ENCODE measurements at regions not wholly inside any gene's neighbourhood (a gene's known extent, or its start where the extent isn't known, plus 50 kb on each side); places are given as distances from the start of the nearest gene placed in this dataset.

DNA sequence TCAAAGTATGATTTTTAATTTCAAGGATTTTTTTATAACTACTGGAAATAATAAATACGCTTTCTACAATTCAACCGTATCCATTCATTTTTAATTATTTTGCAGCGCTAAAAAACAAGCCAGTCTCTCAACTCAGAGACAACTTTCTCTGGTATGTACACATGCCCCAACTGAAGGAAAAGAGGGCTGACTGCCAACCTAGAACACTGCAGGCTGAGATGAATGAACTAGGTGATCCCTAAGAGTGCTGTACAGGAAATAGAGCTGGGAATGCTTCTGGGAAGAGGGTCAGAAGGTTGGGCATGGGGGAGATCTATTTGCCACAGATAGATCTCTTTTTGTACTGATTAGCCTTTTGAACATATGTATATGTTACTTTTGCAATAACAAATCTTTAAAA is 460.1 kb downstream of the NR4A2 start:
- no peak overlapping the region for H3K4me3 Mint-ChIP-seq (ENCODE audit: unreplicated experiment)
- Histone ChIP-seq H3K4me2 (ENCODE audit: low read length) (no peak overlapping the region), H4K20me1 (ENCODE audit: insufficient read depth, low read length) (no peaks in the 10 kb centered on the region), H3K4me3 (ENCODE audit: insufficient read depth, low read depth, low read length) (no peak overlapping the region), H3K27me3 (ENCODE audit: insufficient read depth, low read length) (no peaks in the 10 kb centered on the region), H3K79me2 (ENCODE audit: insufficient read depth, low read length) (no peaks in the 10 kb centered on the region), H3K4me1 (ENCODE audit: insufficient read depth, low read length) (no peaks in the 10 kb centered on the region), H3K9ac (ENCODE audit: low read length) (no peak overlapping the region), H3K36me3 (ENCODE audit: insufficient read depth, low read length) (no peaks in the 10 kb centered on the region), H3K9me3 (ENCODE audit: insufficient read depth, low read depth, low read length) (no peaks in the 10 kb centered on the region), H3K27ac (ENCODE audit: low read depth, low read length) (no peak overlapping the region), H2AFZ (ENCODE audit: low read depth, low read length) (no peak overlapping the region)
- H3K27me3 Mint-ChIP-seq (ENCODE audit: low read depth, unreplicated experiment) = no peaks in the 10 kb centered on the region
- no peak for FAIRE-seq
- H3K4me1 Mint-ChIP-seq (ENCODE audit: low read depth, unreplicated experiment) = no peaks in the 10 kb centered on the region
- no peak for DNase-seq (ENCODE audit: low read depth)
- H3K9me3 Mint-ChIP-seq (ENCODE audit: unreplicated experiment) = peaks cover 19% of the 10 kb centered on the region
- no peaks in the 10 kb centered on the region for H3K36me3 Mint-ChIP-seq (ENCODE audit: low read depth, unreplicated experiment)
- H3K27ac Mint-ChIP-seq (ENCODE audit: unreplicated experiment) = no peak overlapping the region
- no peak for TF ChIP-seq EZH2 (IDR thresholded peaks at IDR 0.05; ENCODE audit: insufficient read depth, low read length)
- TF ChIP-seq, protein P1, sequence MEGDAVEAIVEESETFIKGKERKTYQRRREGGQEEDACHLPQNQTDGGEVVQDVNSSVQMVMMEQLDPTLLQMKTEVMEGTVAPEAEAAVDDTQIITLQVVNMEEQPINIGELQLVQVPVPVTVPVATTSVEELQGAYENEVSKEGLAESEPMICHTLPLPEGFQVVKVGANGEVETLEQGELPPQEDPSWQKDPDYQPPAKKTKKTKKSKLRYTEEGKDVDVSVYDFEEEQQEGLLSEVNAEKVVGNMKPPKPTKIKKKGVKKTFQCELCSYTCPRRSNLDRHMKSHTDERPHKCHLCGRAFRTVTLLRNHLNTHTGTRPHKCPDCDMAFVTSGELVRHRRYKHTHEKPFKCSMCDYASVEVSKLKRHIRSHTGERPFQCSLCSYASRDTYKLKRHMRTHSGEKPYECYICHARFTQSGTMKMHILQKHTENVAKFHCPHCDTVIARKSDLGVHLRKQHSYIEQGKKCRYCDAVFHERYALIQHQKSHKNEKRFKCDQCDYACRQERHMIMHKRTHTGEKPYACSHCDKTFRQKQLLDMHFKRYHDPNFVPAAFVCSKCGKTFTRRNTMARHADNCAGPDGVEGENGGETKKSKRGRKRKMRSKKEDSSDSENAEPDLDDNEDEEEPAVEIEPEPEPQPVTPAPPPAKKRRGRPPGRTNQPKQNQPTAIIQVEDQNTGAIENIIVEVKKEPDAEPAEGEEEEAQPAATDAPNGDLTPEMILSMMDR (IDR thresholded peaks at IDR 0.05; ENCODE audit: insufficient read depth, low read depth, low read length) = no peak

DNA sequence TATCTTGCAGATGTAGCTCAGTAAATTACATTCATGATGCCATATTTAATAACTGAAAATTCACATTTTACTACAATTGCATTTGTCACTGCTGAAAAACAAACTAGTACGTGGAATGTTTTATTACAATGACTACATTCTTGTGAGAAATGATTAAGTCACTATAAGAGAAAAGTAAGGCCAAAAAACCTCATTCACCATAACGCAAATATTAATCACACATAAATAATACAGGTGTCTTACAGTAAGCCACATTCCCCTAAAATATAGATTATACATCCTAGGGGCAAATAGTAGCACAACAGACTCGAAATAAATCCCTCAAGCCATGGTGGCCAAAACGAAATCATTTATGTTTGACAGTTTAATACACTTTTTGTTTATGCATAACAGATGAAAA is 460.6 kb downstream of the NR4A2 start:
- Mint-ChIP-seq H3K4me3 (ENCODE audit: unreplicated experiment) (no peak overlapping the region), H3K9me3 (ENCODE audit: unreplicated experiment) (peaks cover 19% of the 10 kb centered on the region), H3K27ac (ENCODE audit: unreplicated experiment) (no peak overlapping the region), H3K27me3 (ENCODE audit: low read depth, unreplicated experiment) (no peaks in the 10 kb centered on the region), H3K4me1 (ENCODE audit: low read depth, unreplicated experiment) (no peaks in the 10 kb centered on the region), H3K36me3 (ENCODE audit: low read depth, unreplicated experiment) (no peaks in the 10 kb centered on the region)
- no peaks in the 10 kb centered on the region for H3K27me3 ChIP-seq (ENCODE audit: insufficient read depth, low read length)
- no peak for FAIRE-seq
- no peak overlapping the region for H3K4me2 ChIP-seq (ENCODE audit: low read length)
- no peaks in the 10 kb centered on the region for H3K79me2 ChIP-seq (ENCODE audit: insufficient read depth, low read length)
- TF ChIP-seq EZH2 (IDR thresholded peaks at IDR 0.05; ENCODE audit: insufficient read depth, low read length) = no peak
- TF ChIP-seq, protein P1 (IDR thresholded peaks at IDR 0.05; ENCODE audit: insufficient read depth, low read depth, low read length) = no peak
- no peaks in the 10 kb centered on the region for H4K20me1 ChIP-seq (ENCODE audit: insufficient read depth, low read length)
- no peaks in the 10 kb centered on the region for H3K36me3 ChIP-seq (ENCODE audit: insufficient read depth, low read length)
- no peak overlapping the region for H3K4me3 ChIP-seq (ENCODE audit: insufficient read depth, low read depth, low read length)
- no peak overlapping the region for H2AFZ ChIP-seq (ENCODE audit: low read depth, low read length)
- no peak for DNase-seq (ENCODE audit: low read depth)
- no peaks in the 10 kb centered on the region for H3K4me1 ChIP-seq (ENCODE audit: insufficient read depth, low read length)
- no peak overlapping the region for H3K27ac ChIP-seq (ENCODE audit: low read depth, low read length)
- no peaks in the 10 kb centered on the region for H3K9me3 ChIP-seq (ENCODE audit: insufficient read depth, low read depth, low read length)
- no peak overlapping the region for H3K9ac ChIP-seq (ENCODE audit: low read length)

DNA sequence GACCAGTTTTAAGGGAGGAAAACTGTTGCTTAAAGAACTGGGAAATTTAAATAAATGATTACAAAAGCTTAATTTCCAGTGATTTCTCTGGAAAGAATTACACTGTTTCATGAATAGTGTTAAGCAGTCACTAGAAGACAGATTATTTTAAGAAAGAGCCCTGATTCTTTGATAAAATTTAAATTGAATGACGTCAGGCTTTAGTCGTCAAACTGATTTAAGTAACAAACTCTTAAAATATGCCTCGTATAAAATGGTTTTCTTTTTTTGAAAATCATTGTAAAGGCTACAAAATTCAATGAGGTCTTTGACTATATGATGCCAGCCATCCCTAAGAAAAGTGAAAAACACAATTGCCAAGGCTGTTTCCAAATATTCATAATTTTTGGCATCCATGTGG is 465.0 kb downstream of the NR4A2 start:
- H3K27me3 ChIP-seq (ENCODE audit: insufficient read depth, low read length) = no peaks in the 10 kb centered on the region
- no peak overlapping the region for H2AFZ ChIP-seq (ENCODE audit: low read depth, low read length)
- H3K4me3 ChIP-seq (ENCODE audit: insufficient read depth, low read depth, low read length) = no peak overlapping the region
- H3K36me3 ChIP-seq (ENCODE audit: insufficient read depth, low read length) = no peaks in the 10 kb centered on the region
- no peaks in the 10 kb centered on the region for H3K4me1 ChIP-seq (ENCODE audit: insufficient read depth, low read length)
- no peaks in the 10 kb centered on the region for H4K20me1 ChIP-seq (ENCODE audit: insufficient read depth, low read length)
- no peaks in the 10 kb centered on the region for H3K36me3 Mint-ChIP-seq (ENCODE audit: low read depth, unreplicated experiment)
- no peaks in the 10 kb centered on the region for H3K27me3 Mint-ChIP-seq (ENCODE audit: low read depth, unreplicated experiment)
- no peak overlapping the region for H3K4me2 ChIP-seq (ENCODE audit: low read length)
- no peak overlapping the region for H3K4me3 Mint-ChIP-seq (ENCODE audit: unreplicated experiment)
- no peaks in the 10 kb centered on the region for H3K9me3 Mint-ChIP-seq (ENCODE audit: unreplicated experiment)
- no peaks in the 10 kb centered on the region for H3K9me3 ChIP-seq (ENCODE audit: insufficient read depth, low read depth, low read length)
- TF ChIP-seq, protein P1 (IDR thresholded peaks at IDR 0.05; ENCODE audit: insufficient read depth, low read depth, low read length) = no peak
- TF ChIP-seq EZH2 (IDR thresholded peaks at IDR 0.05; ENCODE audit: insufficient read depth, low read length) = no peak
- no peak for DNase-seq (ENCODE audit: low read depth)
- H3K27ac Mint-ChIP-seq (ENCODE audit: unreplicated experiment) = no peak overlapping the region
- FAIRE-seq = no peak
- H3K27ac ChIP-seq (ENCODE audit: low read depth, low read length) = no peak overlapping the region
- no peaks in the 10 kb centered on the region for H3K4me1 Mint-ChIP-seq (ENCODE audit: low read depth, unreplicated experiment)
- H3K9ac ChIP-seq (ENCODE audit: low read length) = no peak overlapping the region
- no peaks in the 10 kb centered on the region for H3K79me2 ChIP-seq (ENCODE audit: insufficient read depth, low read length)

All from astrocyte (in vitro differentiated cells and primary cell).